Smooth muscle cell (in vitro differentiated cells): ENCODE measurements at regions not wholly inside any gene's neighbourhood (a gene's known extent, or its start where the extent isn't known, plus 50 kb on each side); places are given as distances from the start of the nearest gene placed in this dataset.
A peak's percentile ranks its signal among the peaks of the same experiment; 100 is the strongest.

Source experiments
- DNase-seq: peaks from one replicate; lab custom pipeline; 2025; ENCODE audit not compliant: unreplicated experiment; lab: John Stamatoyannopoulos, UW
- H2AFZ ChIP-seq: fragments of 200-600 bp; sonication (generic); 2 replicates; pipeline ENCODE4 v1.6.0; 2016; ENCODE audit warnings: antibody characterized with exemption, low read depth, mild to moderate bottlenecking
- H3F3A ChIP-seq: fragments of 200-600 bp; sonication (generic); 2 replicates; pipeline ENCODE4 v1.6.0; 2017; ENCODE audit warnings: antibody characterized with exemption, low read depth
- H3K27ac ChIP-seq: fragments of 200-600 bp; sonication (generic); 2 replicates; pipeline ENCODE4 v1.5.1; 2016; ENCODE audit warnings: low read depth, mild to moderate bottlenecking
- H3K27me3 ChIP-seq: fragments of 200-600 bp; sonication (generic); 2 replicates; pipeline ENCODE4 v1.6.1; 2016; ENCODE audit warnings: low read depth, mild to moderate bottlenecking
- H3K36me3 ChIP-seq: fragments of 200-600 bp; sonication (generic); 2 replicates; pipeline ENCODE4 v1.5.1; 2016; ENCODE audit warnings: low read depth
- H3K4me1 ChIP-seq: fragments of 200-600 bp; sonication (generic); 2 replicates; pipeline ENCODE4 v1.5.1; 2016; ENCODE audit warnings: low read depth
- H3K4me2 ChIP-seq: fragments of 200-600 bp; sonication (generic); 2 replicates; pipeline ENCODE4 v1.6.0; 2016; ENCODE audit warnings: mild to moderate bottlenecking
- H3K4me3 ChIP-seq: fragments of 200-600 bp; sonication (generic); 2 replicates; pipeline ENCODE4 v1.5.1; 2016; ENCODE audit warnings: mild to moderate bottlenecking
- H3K79me2 ChIP-seq: fragments of 200-600 bp; sonication (generic); 2 replicates; pipeline ENCODE4 v1.6.0; 2016; ENCODE audit warnings: low read depth, mild to moderate bottlenecking
- H3K9ac ChIP-seq: fragments of 200-600 bp; sonication (generic); 2 replicates; pipeline ENCODE4 v1.6.0; 2016; ENCODE audit warnings: low read depth
- H3K9me3 ChIP-seq: fragments of 200-600 bp; sonication (generic); replicated peaks from 2 replicates; pipeline ENCODE4 v1.5.1; 2016; ENCODE audit warnings: low read depth
- H4K20me1 ChIP-seq: fragments of 200-600 bp; sonication (generic); 2 replicates; pipeline ENCODE4 v1.6.0; 2016; ENCODE audit warnings: low read depth
- CTCF ChIP-seq: fragments of 200-600 bp; sonication (generic); IDR thresholded peaks from 2 replicates; pipeline ENCODE4 v1.5.1; 2017; ENCODE audit warnings: borderline replicate concordance, mild to moderate bottlenecking, antibody characterized with exemption; ENCODE audit not compliant: insufficient read depth, poor library complexity, severe bottlenecking
- WGBS: methylation state at CpG from one replicate; pipeline ENCODE4 v1.1.7; 2016; ENCODE audit warnings: low lambda C conversion rate; 5-methylcytosine and 5-hydroxymethylcytosine counted together

- H2AFZ ChIP-seq: no peak overlapping the region
Observed at GRCh38 chr1:87715471-87715870, 386.8 kb downstream of the LMO4 start.

GRCh38 chr1:87717157-87717670, 388.5 kb downstream of the LMO4 start:
- Histone ChIP-seq H3K4me2 (peak overlapping the region; percentile 56), H3K4me1 (peaks cover 16% of the 10 kb centered on the region), H3K27me3 (no peaks in the 10 kb centered on the region), H3K36me3 (no peaks in the 10 kb centered on the region), H3K9me3 (no peaks in the 10 kb centered on the region), H3K27ac (peak overlapping the region; percentile 24), H3K4me3 (no peak overlapping the region), H3K9ac (no peak overlapping the region), H4K20me1 (no peaks in the 10 kb centered on the region), H3K79me2 (no peaks in the 10 kb centered on the region), H3F3A (peaks cover 12% of the 10 kb centered on the region), H2AFZ (peak overlapping the region; percentile 77)
- no peak for TF ChIP-seq CTCF
- no peak for DNase-seq
- 30% methylated on average over 2 of the region's 2 CpGs for WGBS

More at GRCh38 chr1:87715471-87715870, 386.8 kb downstream of the LMO4 start:
- no peak for DNase-seq
- no peaks in the 10 kb centered on the region for H3K79me2 ChIP-seq
- H3K27ac ChIP-seq: no peak overlapping the region
- peaks cover 18% of the 10 kb centered on the region for H3K4me1 ChIP-seq
- H3K4me2 ChIP-seq: no peak overlapping the region
- WGBS: 59% methylated on average over 2 of the region's 2 CpGs
- no peak overlapping the region for H3K4me3 ChIP-seq
- no peak overlapping the region for H3K9ac ChIP-seq
- H4K20me1 ChIP-seq: no peaks in the 10 kb centered on the region
- H3K36me3 ChIP-seq: no peaks in the 10 kb centered on the region
- no peaks in the 10 kb centered on the region for H3K9me3 ChIP-seq
- H3K27me3 ChIP-seq: no peaks in the 10 kb centered on the region
- TF ChIP-seq CTCF: no peak
- H3F3A ChIP-seq: peaks cover 7% of the 10 kb centered on the region

- H3K4me2 ChIP-seq: peak overlapping the region; percentile 56
Observed at GRCh38 chr1:87718241-87718950, 389.7 kb downstream of the LMO4 start.

More at GRCh38 chr1:87718241-87718950, 389.7 kb downstream of the LMO4 start:
- WGBS: 77% methylated on average over 1 of the region's 1 CpG
- H3K9me3 ChIP-seq: no peaks in the 10 kb centered on the region
- no peaks in the 10 kb centered on the region for H3K36me3 ChIP-seq
- H3F3A ChIP-seq: peaks cover 7% of the 10 kb centered on the region
- peak overlapping the region; percentile 77 for H2AFZ ChIP-seq
- TF ChIP-seq CTCF: no peak
- DNase-seq: no peak
- H3K4me3 ChIP-seq: no peak overlapping the region
- peaks cover 8% of the 10 kb centered on the region for H3K4me1 ChIP-seq
- no peaks in the 10 kb centered on the region for H3K27me3 ChIP-seq
- no peak overlapping the region for H3K27ac ChIP-seq
- no peaks in the 10 kb centered on the region for H4K20me1 ChIP-seq
- H3K79me2 ChIP-seq: no peaks in the 10 kb centered on the region
- H3K9ac ChIP-seq: no peak overlapping the region
